ENCODE measurements at regions not wholly inside any gene's neighbourhood (a gene's known extent, or its start where the extent isn't known, plus 50 kb on each side); places are given as distances from the start of the nearest gene placed in this dataset.

- no peak for TF ChIP-seq EZH2phosphoT487 (IDR thresholded peaks at IDR 0.05; ENCODE audit: borderline replicate concordance)
- TF ChIP-seq, protein P1, sequence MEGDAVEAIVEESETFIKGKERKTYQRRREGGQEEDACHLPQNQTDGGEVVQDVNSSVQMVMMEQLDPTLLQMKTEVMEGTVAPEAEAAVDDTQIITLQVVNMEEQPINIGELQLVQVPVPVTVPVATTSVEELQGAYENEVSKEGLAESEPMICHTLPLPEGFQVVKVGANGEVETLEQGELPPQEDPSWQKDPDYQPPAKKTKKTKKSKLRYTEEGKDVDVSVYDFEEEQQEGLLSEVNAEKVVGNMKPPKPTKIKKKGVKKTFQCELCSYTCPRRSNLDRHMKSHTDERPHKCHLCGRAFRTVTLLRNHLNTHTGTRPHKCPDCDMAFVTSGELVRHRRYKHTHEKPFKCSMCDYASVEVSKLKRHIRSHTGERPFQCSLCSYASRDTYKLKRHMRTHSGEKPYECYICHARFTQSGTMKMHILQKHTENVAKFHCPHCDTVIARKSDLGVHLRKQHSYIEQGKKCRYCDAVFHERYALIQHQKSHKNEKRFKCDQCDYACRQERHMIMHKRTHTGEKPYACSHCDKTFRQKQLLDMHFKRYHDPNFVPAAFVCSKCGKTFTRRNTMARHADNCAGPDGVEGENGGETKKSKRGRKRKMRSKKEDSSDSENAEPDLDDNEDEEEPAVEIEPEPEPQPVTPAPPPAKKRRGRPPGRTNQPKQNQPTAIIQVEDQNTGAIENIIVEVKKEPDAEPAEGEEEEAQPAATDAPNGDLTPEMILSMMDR (conservative IDR thresholded peaks at IDR 0.05; ENCODE audit: low read length): no peak
Observed at GRCh38 chr12:34344851-34345522, 322.7 kb downstream of the ALG10 start.

Measured in Loucy (cell line).